K562 (cell line): ENCODE measurements at regions not wholly inside any gene's neighbourhood (a gene's known extent, or its start where the extent isn't known, plus 50 kb on each side); places are given as distances from the start of the nearest gene placed in this dataset.

Experiments
- ATAC-seq: fragments of 200-7000 bp; cut with Tn5 transposase; 3 replicates; pipeline ENCODE4 v1.9.1; 2020; ENCODE audit warnings: moderate library complexity
- BruUV-seq: library from RNA; stranded (reverse); fragments of 400-500 nt; replicated peaks from 2 replicates; lab custom pipeline; 2021; lab: Mats Ljungman, UMichigan
- CTCF ChIA-PET: fragments of 300-600 bp; formaldehyde crosslinking; extraction: SDS; loops from one replicate; lab custom pipeline; 2021; ENCODE audit warnings: low intra/inter-chr PET ratio; lab: Yijun Ruan, JAX
- POLR2A ChIA-PET: fragments of 300-600, 350-650 bp; sonication (Branson Sonifier 250); formaldehyde crosslinking; extraction: SDS; loops from one replicate; lab custom pipeline; 2021; ENCODE audit warnings: antibody characterized with exemption, inconsistent platforms; lab: Yijun Ruan, JAX
- DNase-seq, 4 experiments: peaks; one replicate each; pipeline versions ENCODE4 v3.0.0 to v3.0.0-alpha.2; 2011 to 2018; ENCODE audit warnings: low spot score in 3 of 4, mixed read lengths in 3 of 4; ENCODE audit errors: extremely low read depth in 1 of 4
- FAIRE-seq: peaks from 2 replicates; lab custom pipeline; 2011; peaks lifted over from hg19 to GRCh38; lab: Jason Lieb, UNC
- H2AFZ ChIP-seq: 2 replicates; pipeline ENCODE4 v1.6.0; 2011; ENCODE audit warnings: low read depth, low read length, control low read depth, inconsistent platforms
- H3K27ac ChIP-seq: fragments of 200-600 bp; 3 replicates; pipeline ENCODE4 v1.8.0; 2011; ENCODE audit warnings: low read depth, mild to moderate bottlenecking, control low read depth, inconsistent platforms, low read length, moderate library complexity, mixed read lengths; ENCODE audit errors: extremely low read depth
- H3K27me3 ChIP-seq, 2 experiments: fragments of 300-600 bp in 1 of 2; 2 replicates in 1 of 2; 3 replicates in 1 of 2; pipeline versions ENCODE4 v1.6.0 to v1.8.0; 2011; ENCODE audit warnings: inconsistent platforms in 2 of 2, low read length in 2 of 2, mild to moderate bottlenecking in 1 of 2, mixed read lengths in 1 of 2, moderate library complexity in 1 of 2; ENCODE audit not compliant: control insufficient read depth in 2 of 2, insufficient read depth in 2 of 2
- H3K36me3 ChIP-seq: fragments of 300-600 bp; 3 replicates; pipeline ENCODE4 v1.8.0; 2011; ENCODE audit warnings: mild to moderate bottlenecking, low read length, inconsistent platforms; ENCODE audit not compliant: control insufficient read depth, insufficient read depth
- H3K4me1 ChIP-seq, 2 experiments: fragments of 200-600 bp in 1 of 2; replicated peaks in 1 of 2; 2 replicates in 1 of 2; 3 replicates in 1 of 2; pipeline versions ENCODE4 v1.5.1 to v1.8.0; 2011; ENCODE audit warnings: inconsistent platforms in 2 of 2, low read length in 2 of 2, mild to moderate bottlenecking in 1 of 2, mixed read lengths in 1 of 2, moderate library complexity in 1 of 2; ENCODE audit not compliant: control insufficient read depth in 2 of 2, insufficient read depth in 2 of 2
- H3K4me2 ChIP-seq: 2 replicates; pipeline ENCODE4 v1.6.1; 2011; ENCODE audit warnings: low read length, control low read depth, inconsistent platforms, mixed read lengths; ENCODE audit not compliant: insufficient read depth
- H3K4me3 ChIP-seq: fragments of 200-600 bp; sonication (generic), shearing (Covaris generic); 2 replicates; pipeline ENCODE4 v1.5.1; 2016; ENCODE audit warnings: control low read depth, inconsistent platforms
- H3K79me2 ChIP-seq: fragments of 200-600 bp; 3 replicates; pipeline ENCODE4 v1.8.0; 2011; ENCODE audit warnings: low read length, inconsistent platforms; ENCODE audit not compliant: control insufficient read depth, insufficient read depth
- H3K9ac ChIP-seq, 2 experiments: 2 replicates each; pipeline versions ENCODE4 v1.6.0 to v1.6.1; 2011; ENCODE audit warnings: low read depth in 2 of 2, low read length in 2 of 2, control low read depth in 1 of 2, inconsistent platforms in 1 of 2, mild to moderate bottlenecking in 1 of 2, mixed read lengths in 1 of 2; ENCODE audit not compliant: insufficient read depth in 1 of 2
- H3K9me1 ChIP-seq: one replicate; pipeline ENCODE4 v1.6.0; 2011; ENCODE audit warnings: inconsistent platforms, mild to moderate bottlenecking, low read length, moderate library complexity; ENCODE audit not compliant: control insufficient read depth, insufficient read depth
- H3K9me3 ChIP-seq: replicated peaks from 2 replicates; pipeline ENCODE4 v1.5.1; 2011; ENCODE audit warnings: low read depth, low read length, inconsistent platforms; ENCODE audit not compliant: control insufficient read depth, insufficient read depth
- H4K20me1 ChIP-seq: replicated peaks from 2 replicates; pipeline ENCODE4 v1.6.1; 2011; ENCODE audit warnings: low read length, inconsistent platforms, mixed read lengths; ENCODE audit not compliant: control insufficient read depth, insufficient read depth
- EHMT2 ChIP-seq: fragments of 450-650 bp; IDR thresholded peaks from 2 replicates; pipeline ENCODE4 v1.6.1; 2018; ENCODE audit warnings: antibody characterized with exemption
- NFIX ChIP-seq: fragments of 250-450 bp; sonication (Bioruptor Pico); IDR thresholded peaks from 2 replicates; pipeline ENCODE4 v1.4.0; 2020; ENCODE audit warnings: low read depth, mild to moderate bottlenecking, moderate library complexity
- NKRF ChIP-seq: fragments of 450-650 bp; IDR thresholded peaks from 2 replicates; pipeline ENCODE4 v1.6.1; 2016; ENCODE audit warnings: borderline replicate concordance
- RBM25 ChIP-seq: fragments of 200-400 bp; formaldehyde crosslinking; IDR thresholded peaks from 2 replicates; pipeline ENCODE4 v1.6.1; 2018; ENCODE audit warnings: low read length, low read depth, moderate library complexity; ENCODE audit not compliant: severe bottlenecking
- RBM34 ChIP-seq: fragments of 200-400 bp; formaldehyde crosslinking; IDR thresholded peaks from 2 replicates; pipeline ENCODE4 v1.6.1; 2018; ENCODE audit warnings: low read length, borderline replicate concordance; ENCODE audit not compliant: insufficient read depth
- SLC30A9 ChIP-seq: fragments of 250-450 bp; sonication (Bioruptor Pico); IDR thresholded peaks from 2 replicates; pipeline ENCODE4 v1.8.0; 2022; ENCODE audit warnings: mild to moderate bottlenecking, moderate library complexity
- TBP ChIP-seq: optimal IDR thresholded peaks from 2 replicates; pipeline ENCODE3; 2011; ENCODE audit warnings: low read depth, low read length, improper control_type of control experiment
- ZNF253 ChIP-seq: fragments of 250-450 bp; sonication (Bioruptor Pico); conservative IDR thresholded peaks from 2 replicates; pipeline ENCODE4 v1.6.1; 2021; ENCODE audit warnings: mild to moderate bottlenecking
- ZNF280B ChIP-seq: fragments of 250-450 bp; sonication (Bioruptor Pico); IDR thresholded peaks from 2 replicates; pipeline ENCODE4 v1.5.1; 2021; ENCODE audit warnings: mild to moderate bottlenecking
- ZNF696 ChIP-seq: fragments of 250-450 bp; sonication (Bioruptor Pico); conservative IDR thresholded peaks from 2 replicates; pipeline ENCODE4 v1.4.0; 2020; ENCODE audit warnings: mild to moderate bottlenecking, moderate library complexity
- ZNF780A ChIP-seq: fragments of 250-450 bp; sonication (Bioruptor Pico); IDR thresholded peaks from 2 replicates; pipeline ENCODE4 v1.5.0; 2021; ENCODE audit warnings: mild to moderate bottlenecking
- WGBS: fragments of 100-300 bp; shearing (Covaris generic); methylation state at CpG from one replicate; pipeline ENCODE4 v1.1.6; 2016; ENCODE audit warnings: low coverage, mixed read lengths; ENCODE audit not compliant: insufficient coverage; ENCODE audit errors: missing lambda C conversion rate; 5-methylcytosine and 5-hydroxymethylcytosine counted together
- in situ Hi-C: fragments of 300-500 bp; cut with MboI; formaldehyde crosslinking; loops from 4 replicates; pipeline ENCODE4 v1.15.0; 2018; ENCODE audit warnings: inconsistent platforms, mixed read lengths
- intact Hi-C: fragments of 100-400 bp; cut with micrococcal nuclease; formaldehyde crosslinking; loops from 2 replicates; pipeline ENCODE4 v1.14.2; 2022
- TF ChIP-seq, protein P1 (sequence below): fragments of 250-450 bp; sonication (Bioruptor Pico); IDR thresholded peaks from 2 replicates; pipeline ENCODE4 v1.4.0; 2020; ENCODE audit warnings: borderline replicate concordance

- ATAC-seq (no peak), FAIRE-seq (no peak)
- no peak overlapping the region for H3K4me3 ChIP-seq
- H4K20me1 ChIP-seq, result no peaks in the 10 kb centered on the region
- H3K4me1 ChIP-seq, result no peaks in the 10 kb centered on the region
- no peaks in the 10 kb centered on the region for H3K9me3 ChIP-seq
- POLR2A ChIA-PET, result interaction anchor here (0.8 kb wide), 1 partner anchor 9 kb away, joined by 3 read pairs; no protein-coding TSS in a partner anchor
- H3K36me3 ChIP-seq, result no peaks in the 10 kb centered on the region
- peaks cover 0 to 6% of the 10 kb centered on the region in 2 experiments; a peak in 2 of 5 replicates for H3K27me3 ChIP-seq
- in situ Hi-C loops, result no loop called here
- no TSS peak for BruUV-seq
- 0% methylated on average over 2 of the region's 2 CpGs for WGBS
- H3K79me2 ChIP-seq, result no peaks in the 10 kb centered on the region
- H3K9ac ChIP-seq, result no peak overlapping the region
- no peak for TF ChIP-seq ZNF696 (CRISPR knock-in tag)
- no peak for TF ChIP-seq SLC30A9 (CRISPR knock-in tag)
- peak; percentile 82 for TF ChIP-seq RBM25
- TF ChIP-seq NFIX (CRISPR knock-in tag), result no peak
- TF ChIP-seq ZNF780A (CRISPR knock-in tag), result no peak
- TF ChIP-seq, all 486 proteins: peak for 1
- Histone ChIP-seq H3K9me1 (no peaks in the 10 kb centered on the region), H2AFZ (no peak overlapping the region), H3K27ac (no peak overlapping the region), H3K4me2 (no peak overlapping the region)
- DNase-seq, result no peak
- CTCF ChIA-PET, result no interaction called here
- intact Hi-C loops, result no loop called here
These were observed 152.0 kb upstream of the SV2C start for GRCh38 chr5:75931175-75931574.

DNA sequence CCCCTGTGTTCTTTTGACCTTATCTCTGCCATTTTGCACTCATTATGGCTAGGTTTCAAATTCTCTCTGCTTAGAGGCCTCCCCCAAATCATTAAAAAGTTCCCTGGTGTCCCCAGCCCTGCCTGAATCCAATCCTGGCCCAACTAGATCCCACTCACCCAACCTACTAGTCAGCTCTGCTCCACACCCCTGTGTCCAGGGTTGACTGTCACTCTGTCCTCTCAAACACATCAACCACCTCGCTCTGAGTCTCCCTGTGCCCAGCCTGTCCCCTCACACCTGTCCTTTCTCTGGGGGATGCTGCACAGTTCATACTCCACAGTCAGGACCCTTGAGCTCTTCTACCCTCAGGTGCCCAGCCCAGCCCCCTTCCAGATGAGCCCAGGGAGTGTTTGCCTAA is 154.2 kb upstream of the SV2C start:
- no peaks in the 10 kb centered on the region for H3K36me3 ChIP-seq
- intact Hi-C loops (no loop called here), in situ Hi-C loops (no loop called here)
- H2AFZ ChIP-seq, result no peak overlapping the region
- CTCF ChIA-PET, result no interaction called here
- H3K9me1 ChIP-seq, result no peaks in the 10 kb centered on the region
- no peak overlapping the region; the same call in 2 of the 3 replicates for H3K27ac ChIP-seq
- no peaks in the 10 kb centered on the region for H3K9me3 ChIP-seq
- peaks cover 0 to 6% of the 10 kb centered on the region in 2 experiments; a peak in 2 of 5 replicates for H3K27me3 ChIP-seq
- FAIRE-seq, result no peak
- POLR2A ChIA-PET, result no interaction called here
- H3K9ac ChIP-seq, result no peak overlapping the region
- H3K4me2 ChIP-seq, result no peak overlapping the region
- no peak for ATAC-seq
- 0% methylated on average over 1 of the region's 1 CpG for WGBS
- BruUV-seq, result no TSS peak
- no peaks in the 10 kb centered on the region for H4K20me1 ChIP-seq
- DNase-seq, result no peak
- no peak overlapping the region for H3K4me3 ChIP-seq
- H3K79me2 ChIP-seq, result no peaks in the 10 kb centered on the region
- H3K4me1 ChIP-seq, result no peaks in the 10 kb centered on the region
- no peak for TF ChIP-seq RBM34
- TF ChIP-seq TBP, result no peak
- no peak for TF ChIP-seq EHMT2
- no peak for TF ChIP-seq ZNF253 (CRISPR knock-in tag)
- TF ChIP-seq, protein P1, sequence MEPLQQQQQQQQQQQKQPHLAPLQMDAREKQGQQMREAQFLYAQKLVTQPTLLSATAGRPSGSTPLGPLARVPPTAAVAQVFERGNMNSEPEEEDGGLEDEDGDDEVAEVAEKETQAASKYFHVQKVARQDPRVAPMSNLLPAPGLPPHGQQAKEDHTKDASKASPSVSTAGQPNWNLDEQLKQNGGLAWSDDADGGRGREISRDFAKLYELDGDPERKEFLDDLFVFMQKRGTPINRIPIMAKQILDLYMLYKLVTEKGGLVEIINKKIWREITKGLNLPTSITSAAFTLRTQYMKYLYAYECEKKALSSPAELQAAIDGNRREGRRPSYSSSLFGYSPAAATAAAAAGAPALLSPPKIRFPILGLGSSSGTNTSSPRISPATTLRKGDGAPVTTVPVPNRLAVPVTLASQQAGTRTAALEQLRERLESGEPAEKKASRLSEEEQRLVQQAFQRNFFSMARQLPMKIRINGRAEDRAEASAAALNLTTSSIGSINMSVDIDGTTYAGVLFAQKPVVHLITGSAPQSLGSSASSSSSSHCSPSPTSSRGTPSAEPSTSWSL, result no peak
- TF ChIP-seq ZNF280B (CRISPR knock-in tag), result no peak
- TF ChIP-seq NKRF, result no peak
